Nephron progenitor cell (in vitro differentiated cells): ENCODE measurements at regions not wholly inside any gene's neighbourhood (a gene's known extent, or its start where the extent isn't known, plus 50 kb on each side); places are given as distances from the start of the nearest gene placed in this dataset.

Source experiments
- DNase-seq: peaks from one replicate; pipeline ENCODE4 v3.0.0; 2021
- H3K27ac Mint-ChIP-seq: 2 replicates; pipeline ENCODE4 v1.8.0; 2021; ENCODE audit warnings: mild to moderate bottlenecking, moderate library complexity, mixed read lengths
- H3K27me3 Mint-ChIP-seq: 2 replicates; pipeline ENCODE4 v1.8.0; 2021; ENCODE audit warnings: mild to moderate bottlenecking, low read depth, mixed read lengths; ENCODE audit not compliant: poor library complexity
- H3K36me3 Mint-ChIP-seq: 2 replicates; pipeline ENCODE4 v1.8.0; 2021; ENCODE audit warnings: low read depth, mixed read lengths
- H3K4me1 Mint-ChIP-seq: 2 replicates; pipeline ENCODE4 v1.8.0; 2021; ENCODE audit warnings: mixed read lengths
- H3K4me3 Mint-ChIP-seq: 2 replicates; pipeline ENCODE4 v1.8.0; 2021; ENCODE audit warnings: mild to moderate bottlenecking, moderate library complexity, mixed read lengths
- H3K9me3 Mint-ChIP-seq: 2 replicates; pipeline ENCODE4 v1.8.0; 2021; ENCODE audit warnings: mild to moderate bottlenecking, moderate library complexity, mixed read lengths
- TF ChIP-seq, protein P1 (sequence below): fragments of 200-600 bp; sonication (generic); IDR thresholded peaks from 2 replicates; pipeline ENCODE4 v1.5.0; 2021; ENCODE audit warnings: antibody characterized with exemption

DNA sequence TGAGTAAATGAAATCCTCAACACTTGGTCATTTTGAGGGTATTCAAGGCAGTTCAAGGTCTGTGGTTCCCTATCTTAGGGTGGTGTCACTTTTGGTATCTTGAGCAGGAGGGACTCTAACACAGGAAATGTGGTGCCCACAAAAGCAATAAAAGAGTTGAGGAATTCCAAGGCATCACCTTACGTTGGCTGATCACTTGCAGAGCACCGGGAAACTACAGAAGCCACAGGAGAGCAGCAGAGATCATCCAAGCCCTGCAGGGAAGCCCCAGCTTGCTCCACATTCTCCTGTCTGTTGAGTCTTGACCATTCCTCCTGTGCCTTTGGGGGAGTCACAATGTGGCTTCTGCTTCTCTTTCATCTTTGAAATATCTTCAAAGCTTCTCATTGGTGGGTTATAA lies 565.8 kb upstream of the ADARB2 start:
- H3K9me3 Mint-ChIP-seq: peaks cover 19% of the 10 kb centered on the region
- peaks cover 4% of the 10 kb centered on the region for H3K27me3 Mint-ChIP-seq
- no peak overlapping the region for H3K27ac Mint-ChIP-seq
- no peaks in the 10 kb centered on the region for H3K36me3 Mint-ChIP-seq
- DNase-seq: no peak
- peaks cover 12% of the 10 kb centered on the region for H3K4me1 Mint-ChIP-seq
- no peak overlapping the region for H3K4me3 Mint-ChIP-seq
- TF ChIP-seq, protein P1, sequence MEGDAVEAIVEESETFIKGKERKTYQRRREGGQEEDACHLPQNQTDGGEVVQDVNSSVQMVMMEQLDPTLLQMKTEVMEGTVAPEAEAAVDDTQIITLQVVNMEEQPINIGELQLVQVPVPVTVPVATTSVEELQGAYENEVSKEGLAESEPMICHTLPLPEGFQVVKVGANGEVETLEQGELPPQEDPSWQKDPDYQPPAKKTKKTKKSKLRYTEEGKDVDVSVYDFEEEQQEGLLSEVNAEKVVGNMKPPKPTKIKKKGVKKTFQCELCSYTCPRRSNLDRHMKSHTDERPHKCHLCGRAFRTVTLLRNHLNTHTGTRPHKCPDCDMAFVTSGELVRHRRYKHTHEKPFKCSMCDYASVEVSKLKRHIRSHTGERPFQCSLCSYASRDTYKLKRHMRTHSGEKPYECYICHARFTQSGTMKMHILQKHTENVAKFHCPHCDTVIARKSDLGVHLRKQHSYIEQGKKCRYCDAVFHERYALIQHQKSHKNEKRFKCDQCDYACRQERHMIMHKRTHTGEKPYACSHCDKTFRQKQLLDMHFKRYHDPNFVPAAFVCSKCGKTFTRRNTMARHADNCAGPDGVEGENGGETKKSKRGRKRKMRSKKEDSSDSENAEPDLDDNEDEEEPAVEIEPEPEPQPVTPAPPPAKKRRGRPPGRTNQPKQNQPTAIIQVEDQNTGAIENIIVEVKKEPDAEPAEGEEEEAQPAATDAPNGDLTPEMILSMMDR: no peak

- H3K9me3 Mint-ChIP-seq: peaks cover 19% of the 10 kb centered on the region
- H3K36me3 Mint-ChIP-seq: no peaks in the 10 kb centered on the region
- TF ChIP-seq, protein P1: no peak
- H3K4me3 Mint-ChIP-seq: no peak overlapping the region
- peaks cover 4% of the 10 kb centered on the region for H3K27me3 Mint-ChIP-seq
- H3K27ac Mint-ChIP-seq: no peak overlapping the region
- no peak for DNase-seq
- peaks cover 12% of the 10 kb centered on the region for H3K4me1 Mint-ChIP-seq
Measured at GRCh38 chr10:2301227-2301626, 563.9 kb upstream of the ADARB2 start.

- H3K27me3 Mint-ChIP-seq: peaks cover 4% of the 10 kb centered on the region
- peaks cover 15% of the 10 kb centered on the region for H3K4me1 Mint-ChIP-seq
- H3K36me3 Mint-ChIP-seq: no peaks in the 10 kb centered on the region
- TF ChIP-seq, protein P1: no peak
- no peak for DNase-seq
- peaks cover 19% of the 10 kb centered on the region for H3K9me3 Mint-ChIP-seq
- no peak overlapping the region for H3K4me3 Mint-ChIP-seq
- H3K27ac Mint-ChIP-seq: no peak overlapping the region
Measured at GRCh38 chr10:2300231-2300630, 562.9 kb upstream of the ADARB2 start.

- Mint-ChIP-seq H3K27ac (no peak overlapping the region), H3K4me3 (no peak overlapping the region), H3K36me3 (no peaks in the 10 kb centered on the region), H3K27me3 (peaks cover 3% of the 10 kb centered on the region), H3K9me3 (peaks cover 7% of the 10 kb centered on the region), H3K4me1 (peaks cover 22% of the 10 kb centered on the region)
- TF ChIP-seq, protein P1: no peak
- DNase-seq: no peak
Measured at GRCh38 chr10:2296179-2296891, 559.0 kb upstream of the ADARB2 start.

DNA sequence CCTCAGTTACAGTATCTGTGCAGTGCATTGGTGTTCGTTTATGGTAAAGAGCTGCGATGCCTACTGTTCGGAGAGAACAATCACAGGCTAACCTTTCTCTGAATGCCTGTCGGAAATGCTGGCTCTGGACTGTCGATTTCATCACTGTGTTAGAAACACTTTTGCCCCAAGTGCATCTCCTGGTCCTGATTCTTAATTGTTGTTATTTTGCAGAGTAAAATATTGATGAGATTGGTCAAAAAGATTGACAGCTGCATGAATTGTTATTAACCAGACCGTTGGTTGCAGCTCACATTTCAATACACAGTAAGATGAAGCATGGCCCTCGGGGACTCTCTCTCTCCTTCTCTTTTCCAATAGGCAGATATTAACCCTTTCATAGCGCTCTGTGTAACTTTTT lies 557.4 kb upstream of the ADARB2 start:
- Mint-ChIP-seq H3K27ac (no peak overlapping the region), H3K36me3 (no peaks in the 10 kb centered on the region), H3K9me3 (no peaks in the 10 kb centered on the region), H3K4me3 (no peak overlapping the region), H3K4me1 (peaks cover 15% of the 10 kb centered on the region), H3K27me3 (peaks cover 7% of the 10 kb centered on the region)
- TF ChIP-seq, protein P1: no peak
- no peak for DNase-seq

- TF ChIP-seq, protein P1: no peak
- H3K27me3 Mint-ChIP-seq: peaks cover 12% of the 10 kb centered on the region
- no peak overlapping the region for H3K27ac Mint-ChIP-seq
- H3K4me3 Mint-ChIP-seq: no peak overlapping the region
- H3K4me1 Mint-ChIP-seq: peaks cover 36% of the 10 kb centered on the region
- H3K9me3 Mint-ChIP-seq: peaks cover 4% of the 10 kb centered on the region
- DNase-seq: no peak
- H3K36me3 Mint-ChIP-seq: no peaks in the 10 kb centered on the region
Measured at GRCh38 chr10:2284071-2284470, 546.7 kb upstream of the ADARB2 start.
